ENCODE measurements at regions not wholly inside any gene's neighbourhood (a gene's known extent, or its start where the extent isn't known, plus 50 kb on each side); places are given as distances from the start of the nearest gene placed in this dataset.

GRCh38 chr9:82750411-82750913, 312.5 kb downstream of the RASEF start:
- TF ChIP-seq CTCF (IDR thresholded peaks at IDR 0.05; ENCODE audit: low read depth, low read length, poor library complexity, severe bottlenecking) (no peak), EZH2phosphoT487 (IDR thresholded peaks at IDR 0.05; ENCODE audit: borderline replicate concordance, low read length) (no peak)

All from DOHH2 (cell line).